ENCODE measurements at regions not wholly inside any gene's neighbourhood (a gene's known extent, or its start where the extent isn't known, plus 50 kb on each side); places are given as distances from the start of the nearest gene placed in this dataset.

DNA sequence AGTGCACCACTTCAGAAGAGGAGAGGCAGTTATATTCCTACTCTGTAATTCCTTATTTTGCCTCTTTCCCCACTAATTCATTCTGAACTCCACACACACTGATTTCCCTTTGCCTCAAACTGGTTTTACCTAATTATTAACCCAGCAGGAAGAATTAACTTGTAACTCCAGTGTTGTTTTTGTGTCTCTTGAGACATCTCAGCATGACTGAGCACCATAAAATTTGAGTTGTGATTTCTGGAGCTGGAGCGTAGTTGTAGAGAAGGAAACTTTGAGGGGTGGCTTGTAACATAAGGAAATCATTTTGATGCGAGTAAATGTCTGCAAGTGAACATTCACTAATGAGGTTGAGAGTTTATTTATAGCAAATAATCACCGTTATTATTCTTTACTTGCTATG is 265.2 kb downstream of the TMEM38B start:
- H3K9me3 ChIP-seq (ENCODE audit: low read length) = no peaks in the 10 kb centered on the region
- no peak overlapping the region for H2AFZ ChIP-seq (ENCODE audit: low read depth, low read length)
- no peak overlapping the region for H3K4me2 ChIP-seq (ENCODE audit: low read length)
- H3F3A ChIP-seq (ENCODE audit: insufficient read depth, low read length, poor library complexity, severe bottlenecking) = no peaks in the 10 kb centered on the region
- H3K4me3 ChIP-seq (ENCODE audit: low read length) = no peak overlapping the region
- no peaks in the 10 kb centered on the region for H4K20me1 ChIP-seq (ENCODE audit: insufficient read depth)
- TF ChIP-seq EZH2 (IDR thresholded peaks at IDR 0.05; ENCODE audit: borderline replicate concordance, insufficient read depth, low read length, poor library complexity, severe bottlenecking) (no peak), POLR2AphosphoS5 (IDR thresholded peaks at IDR 0.05) (no peak), RAD21 (conservative IDR thresholded peaks at IDR 0.05) (no peak), REST (IDR thresholded peaks at IDR 0.05; ENCODE audit: borderline replicate concordance) (no peak), EP300 (conservative IDR thresholded peaks at IDR 0.05; ENCODE audit: poor library complexity, severe bottlenecking) (no peak), TAF1 (IDR thresholded peaks at IDR 0.05; ENCODE audit: low read depth) (no peak), SMC3 (conservative IDR thresholded peaks at IDR 0.05; ENCODE audit: poor library complexity) (no peak), MXI1 (conservative IDR thresholded peaks at IDR 0.05; ENCODE audit: poor library complexity, severe bottlenecking) (no peak)
- TF ChIP-seq, protein P1, sequence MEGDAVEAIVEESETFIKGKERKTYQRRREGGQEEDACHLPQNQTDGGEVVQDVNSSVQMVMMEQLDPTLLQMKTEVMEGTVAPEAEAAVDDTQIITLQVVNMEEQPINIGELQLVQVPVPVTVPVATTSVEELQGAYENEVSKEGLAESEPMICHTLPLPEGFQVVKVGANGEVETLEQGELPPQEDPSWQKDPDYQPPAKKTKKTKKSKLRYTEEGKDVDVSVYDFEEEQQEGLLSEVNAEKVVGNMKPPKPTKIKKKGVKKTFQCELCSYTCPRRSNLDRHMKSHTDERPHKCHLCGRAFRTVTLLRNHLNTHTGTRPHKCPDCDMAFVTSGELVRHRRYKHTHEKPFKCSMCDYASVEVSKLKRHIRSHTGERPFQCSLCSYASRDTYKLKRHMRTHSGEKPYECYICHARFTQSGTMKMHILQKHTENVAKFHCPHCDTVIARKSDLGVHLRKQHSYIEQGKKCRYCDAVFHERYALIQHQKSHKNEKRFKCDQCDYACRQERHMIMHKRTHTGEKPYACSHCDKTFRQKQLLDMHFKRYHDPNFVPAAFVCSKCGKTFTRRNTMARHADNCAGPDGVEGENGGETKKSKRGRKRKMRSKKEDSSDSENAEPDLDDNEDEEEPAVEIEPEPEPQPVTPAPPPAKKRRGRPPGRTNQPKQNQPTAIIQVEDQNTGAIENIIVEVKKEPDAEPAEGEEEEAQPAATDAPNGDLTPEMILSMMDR (IDR thresholded peaks at IDR 0.05; ENCODE audit: poor library complexity, severe bottlenecking) = no peak
- no peaks in the 10 kb centered on the region for H3K36me3 ChIP-seq (ENCODE audit: insufficient read depth, low read length)
- H3K27me3 ChIP-seq (ENCODE audit: insufficient read depth, low read depth, low read length) = no peaks in the 10 kb centered on the region
- H3K9me2 ChIP-seq (ENCODE audit: insufficient read depth, low read length) = no peaks in the 10 kb centered on the region
- H3K79me2 ChIP-seq (replicated peaks; ENCODE audit: insufficient read depth, low read length) = no peaks in the 10 kb centered on the region
- H3K9ac ChIP-seq (ENCODE audit: low read length) = no peak overlapping the region
- H3K27ac ChIP-seq (ENCODE audit: low read length) = no peak overlapping the region

GRCh38 chr9:105963343-105964099 is 269.2 kb downstream of the TMEM38B start:
- H3K9ac ChIP-seq (ENCODE audit: low read length) = no peak overlapping the region
- H3F3A ChIP-seq (ENCODE audit: insufficient read depth, low read length, poor library complexity, severe bottlenecking) = no peaks in the 10 kb centered on the region
- H3K79me2 ChIP-seq (replicated peaks; ENCODE audit: insufficient read depth, low read length) = no peaks in the 10 kb centered on the region
- no peak overlapping the region for H3K4me2 ChIP-seq (ENCODE audit: low read length)
- no peak overlapping the region for H3K4me3 ChIP-seq (ENCODE audit: low read length)
- H3K9me3 ChIP-seq (ENCODE audit: low read length) = no peaks in the 10 kb centered on the region
- no peak overlapping the region for H3K27ac ChIP-seq (ENCODE audit: low read length)
- no peak overlapping the region for H2AFZ ChIP-seq (ENCODE audit: low read depth, low read length)
- no peaks in the 10 kb centered on the region for H3K9me2 ChIP-seq (ENCODE audit: insufficient read depth, low read length)
- H3K27me3 ChIP-seq (ENCODE audit: insufficient read depth, low read depth, low read length) = no peaks in the 10 kb centered on the region
- TF ChIP-seq RAD21 (conservative IDR thresholded peaks at IDR 0.05) (no peak), MXI1 (conservative IDR thresholded peaks at IDR 0.05; ENCODE audit: poor library complexity, severe bottlenecking) (no peak), POLR2AphosphoS5 (IDR thresholded peaks at IDR 0.05) (no peak), EP300 (conservative IDR thresholded peaks at IDR 0.05; ENCODE audit: poor library complexity, severe bottlenecking) (no peak), REST (IDR thresholded peaks at IDR 0.05; ENCODE audit: borderline replicate concordance) (no peak), SMC3 (conservative IDR thresholded peaks at IDR 0.05; ENCODE audit: poor library complexity) (no peak), EZH2 (IDR thresholded peaks at IDR 0.05; ENCODE audit: borderline replicate concordance, insufficient read depth, low read length, poor library complexity, severe bottlenecking) (no peak), TAF1 (IDR thresholded peaks at IDR 0.05; ENCODE audit: low read depth) (no peak)
- TF ChIP-seq, protein P1 (IDR thresholded peaks at IDR 0.05; ENCODE audit: poor library complexity, severe bottlenecking) = no peak
- no peaks in the 10 kb centered on the region for H4K20me1 ChIP-seq (ENCODE audit: insufficient read depth)
- H3K36me3 ChIP-seq (ENCODE audit: insufficient read depth, low read length) = no peaks in the 10 kb centered on the region

Data from neural cell (in vitro differentiated cells).